ENCODE measurements at regions not wholly inside any gene's neighbourhood (a gene's known extent, or its start where the extent isn't known, plus 50 kb on each side); places are given as distances from the start of the nearest gene placed in this dataset.

GRCh38 chr4:24033626-24034025 is 143.8 kb upstream of the PPARGC1A start:
- no peak for DNase-seq

DNA sequence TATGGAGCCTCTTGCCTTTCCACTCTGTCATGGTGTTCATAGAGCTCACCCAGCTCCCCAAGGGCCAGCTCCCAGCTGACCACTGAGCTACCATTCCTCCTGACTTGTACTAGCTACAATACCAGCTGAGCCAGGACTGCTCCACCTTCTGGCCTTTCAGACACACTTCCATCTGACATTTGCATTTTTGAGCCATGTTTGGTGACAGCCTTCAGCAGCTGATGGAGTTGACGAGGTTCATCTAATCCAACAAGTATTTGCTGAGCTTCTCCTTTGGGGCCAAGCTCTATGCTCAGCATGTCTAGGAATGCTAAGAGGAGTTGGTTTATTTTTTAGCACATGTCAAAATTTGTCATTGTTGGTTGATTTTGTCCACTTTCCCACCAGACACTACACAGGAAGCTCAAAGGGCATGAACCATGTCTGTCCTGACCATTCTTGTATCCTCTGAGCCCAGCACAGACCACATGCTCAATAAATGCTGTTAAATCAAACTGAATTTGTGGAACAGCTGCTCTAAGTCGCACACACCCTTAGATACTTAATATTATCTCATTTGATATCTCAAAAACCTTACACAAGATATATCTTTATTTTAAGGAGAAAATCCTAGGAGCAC is 142.6 kb upstream of the PPARGC1A start:
- DNase-seq, result no peak

GRCh38 chr4:24026596-24026995 is 136.7 kb upstream of the PPARGC1A start:
- no peak for DNase-seq

DNA sequence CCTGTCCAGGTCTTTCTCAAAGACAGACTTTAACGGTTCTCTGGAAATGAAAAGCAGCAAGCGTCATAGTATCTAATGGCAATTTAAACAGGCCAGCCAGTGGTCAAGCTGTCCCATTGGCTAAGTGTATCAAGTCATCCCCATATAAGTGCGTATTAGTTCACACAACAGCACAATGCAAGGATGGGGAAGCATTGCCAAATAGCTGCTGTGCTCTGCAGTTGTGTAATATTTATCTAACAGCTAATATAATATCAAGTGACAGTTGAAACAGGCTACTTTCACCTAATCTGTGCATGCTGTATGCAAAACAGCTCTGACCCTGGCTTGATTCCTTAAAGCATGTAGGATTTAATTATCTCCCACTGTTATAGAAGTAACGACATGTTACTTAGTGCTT is 134.8 kb upstream of the PPARGC1A start:
- no peak for DNase-seq

DNA sequence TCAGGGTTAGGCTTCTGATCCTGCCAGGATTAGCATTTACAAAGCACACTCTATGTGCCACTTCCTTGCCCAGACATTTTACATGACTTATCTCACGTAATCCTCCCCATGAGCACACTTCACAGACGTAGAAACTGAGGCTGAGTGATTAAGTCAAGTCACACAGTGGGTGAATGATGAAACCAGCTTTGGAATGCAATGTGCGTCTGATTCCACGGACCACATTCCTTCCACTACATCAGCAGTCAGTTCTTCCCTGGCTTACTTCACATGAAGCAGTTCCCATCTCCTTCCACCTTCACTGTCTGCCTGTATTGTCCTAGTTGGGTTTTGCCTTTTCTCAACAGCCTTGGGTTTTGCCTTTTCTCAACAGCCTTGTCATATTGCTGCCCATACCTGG is 134.3 kb upstream of the PPARGC1A start:
- no peak for DNase-seq

GRCh38 chr4:24015782-24016181 is 125.9 kb upstream of the PPARGC1A start:
- DNase-seq, result no peak

DNA sequence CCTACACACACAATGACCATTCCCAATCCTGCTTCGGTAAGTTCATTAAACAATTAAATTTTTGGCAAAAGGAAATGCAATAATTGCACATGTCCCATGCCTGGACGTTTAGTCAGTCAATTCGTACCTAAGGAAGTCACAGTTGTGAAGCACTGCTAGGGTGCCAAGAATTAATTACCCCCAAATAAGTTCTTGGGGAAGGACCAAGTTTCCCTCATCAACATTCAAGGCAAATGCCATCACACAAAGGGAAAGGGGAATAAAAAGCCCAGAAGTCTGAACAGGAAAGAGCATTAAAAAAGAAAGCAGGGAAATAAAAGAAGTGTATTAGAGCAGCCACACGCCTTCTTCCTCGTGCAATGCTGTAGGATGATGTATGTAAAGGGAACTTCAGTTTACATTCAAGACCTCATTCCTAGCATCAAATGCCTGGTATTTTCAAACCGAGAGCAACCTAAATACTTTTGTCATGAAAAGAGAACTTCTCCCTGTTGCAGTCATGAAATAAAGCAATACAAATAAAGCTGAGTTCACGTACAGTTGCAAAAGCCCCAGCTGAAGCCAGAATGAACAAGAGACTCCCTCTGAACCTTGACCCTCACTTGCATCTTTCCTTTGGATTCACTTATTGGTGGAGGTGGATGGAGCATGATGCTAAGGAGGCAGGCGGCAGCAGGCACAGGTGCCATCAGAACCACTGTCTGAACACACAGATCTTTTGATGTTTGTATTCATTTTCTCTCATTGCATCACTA is 124.0 kb upstream of the PPARGC1A start:
- no peak for DNase-seq

- DNase-seq, result no peak
These were observed 121.1 kb upstream of the PPARGC1A start for GRCh38 chr4:24010994-24011393.

DNA sequence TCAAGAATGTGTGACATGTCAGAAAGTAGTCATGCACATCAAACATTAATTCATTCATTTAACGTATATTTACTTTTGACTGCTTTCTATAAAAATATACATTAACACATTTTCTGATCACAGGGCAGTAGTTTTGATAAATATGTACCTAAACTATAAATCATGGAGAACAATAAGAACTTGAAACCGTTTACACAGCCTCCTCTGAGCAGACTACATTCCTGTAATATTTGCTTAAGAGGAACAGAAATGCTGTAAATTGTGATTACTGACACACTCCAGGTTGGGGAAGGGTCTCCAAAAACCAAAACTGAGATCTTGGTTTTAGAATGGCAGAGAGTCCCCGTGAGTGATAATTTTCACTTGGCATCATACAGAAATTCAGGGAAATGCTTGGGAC is 120.7 kb upstream of the PPARGC1A start:
- no peak for DNase-seq

- no peak for DNase-seq
These were observed 118.0 kb upstream of the PPARGC1A start for GRCh38 chr4:24007860-24008261.

- no peak for DNase-seq
These were observed 116.4 kb upstream of the PPARGC1A start for GRCh38 chr4:24006269-24006668.

GRCh38 chr4:24003926-24004325 is 114.1 kb upstream of the PPARGC1A start:
- no peak for DNase-seq

DNA sequence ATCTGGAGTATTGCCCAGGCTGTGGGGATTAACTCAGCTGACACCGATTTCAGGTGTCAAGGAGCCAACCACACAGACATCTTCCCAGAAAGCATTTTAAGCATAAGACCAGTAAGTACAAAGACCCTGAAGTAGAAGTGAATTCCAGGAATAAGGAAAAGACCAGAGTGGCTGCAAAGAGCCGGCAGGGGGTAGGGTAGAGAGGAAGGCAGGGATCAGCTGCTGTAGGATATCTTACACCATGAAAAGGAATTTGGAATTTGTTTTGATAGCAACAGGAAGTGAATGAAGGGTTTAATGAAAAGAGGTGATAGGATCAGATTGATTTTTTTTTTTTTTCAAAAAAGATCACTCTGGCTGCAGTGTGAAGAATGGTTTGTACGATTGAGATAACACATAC is 113.6 kb upstream of the PPARGC1A start:
- DNase-seq, result no peak

- no peak for DNase-seq
These were observed 112.6 kb upstream of the PPARGC1A start for GRCh38 chr4:24002330-24002966.

DNA sequence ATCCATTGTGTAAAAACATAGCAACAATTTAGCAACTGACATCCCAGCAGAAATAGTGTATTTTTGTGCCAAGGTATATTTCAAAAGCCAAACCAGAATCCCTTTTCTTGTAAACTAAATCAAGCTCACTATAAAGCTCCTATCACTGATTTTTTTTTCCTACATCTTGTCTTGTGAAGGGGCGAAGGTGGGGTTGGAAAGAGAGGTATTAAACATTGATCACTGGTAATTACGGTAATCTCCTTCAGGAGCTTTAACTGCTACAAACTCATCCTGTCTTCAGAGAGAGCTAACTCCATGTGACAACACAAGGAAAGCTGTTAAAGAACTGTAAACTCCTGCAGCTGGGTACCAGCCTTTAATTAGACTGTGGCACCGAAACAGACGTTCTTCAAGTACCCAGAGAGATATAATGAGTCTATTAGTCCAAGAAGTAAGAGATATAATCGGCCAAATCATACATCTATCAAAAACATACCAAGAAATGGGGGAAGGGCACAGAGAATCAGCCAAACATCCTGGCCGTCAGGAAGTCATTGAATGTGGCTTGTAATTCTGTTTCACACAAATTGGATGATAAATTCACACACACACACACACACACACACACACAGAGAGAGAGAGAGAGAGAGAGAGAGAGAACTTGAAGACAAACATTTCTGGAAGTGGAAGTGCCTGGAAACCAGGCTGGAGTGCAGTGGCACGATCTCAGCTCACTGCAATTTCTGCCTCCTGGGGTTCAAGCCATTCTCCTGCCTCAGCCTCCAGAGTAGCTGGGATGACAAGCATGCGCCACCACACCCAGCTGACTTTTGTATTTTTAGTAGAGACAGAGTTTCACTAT is 111.9 kb upstream of the PPARGC1A start:
- no peak for DNase-seq

- no peak for DNase-seq
These were observed 110.6 kb upstream of the PPARGC1A start for GRCh38 chr4:24000470-24000831.

GRCh38 chr4:23999714-24000469 is 110.0 kb upstream of the PPARGC1A start:
- DNase-seq, result no peak

GRCh38 chr4:23993373-23993772 is 103.5 kb upstream of the PPARGC1A start:
- DNase-seq, result no peak

GRCh38 chr4:23991444-23991843 is 101.6 kb upstream of the PPARGC1A start:
- no peak for DNase-seq

DNA sequence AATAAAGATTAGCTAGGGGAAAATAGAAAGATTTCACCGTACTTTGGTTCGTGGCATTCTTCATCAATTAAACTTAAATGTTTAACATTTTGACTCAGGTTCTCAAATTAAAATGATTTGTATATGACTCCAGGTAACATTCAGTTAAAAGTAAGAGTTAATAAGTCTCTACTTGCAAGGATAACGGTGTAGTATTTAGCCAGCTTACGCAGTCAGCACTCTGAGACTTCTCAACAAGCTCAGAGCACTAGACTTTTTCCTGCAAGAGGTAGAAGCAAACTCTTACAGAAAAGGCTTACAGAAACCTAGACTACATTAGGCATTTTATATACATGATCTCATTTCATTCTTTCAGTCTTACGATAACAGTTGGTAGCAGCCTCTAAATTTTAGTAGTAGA is 96.4 kb upstream of the PPARGC1A start:
- DNase-seq, result no peak

DNA sequence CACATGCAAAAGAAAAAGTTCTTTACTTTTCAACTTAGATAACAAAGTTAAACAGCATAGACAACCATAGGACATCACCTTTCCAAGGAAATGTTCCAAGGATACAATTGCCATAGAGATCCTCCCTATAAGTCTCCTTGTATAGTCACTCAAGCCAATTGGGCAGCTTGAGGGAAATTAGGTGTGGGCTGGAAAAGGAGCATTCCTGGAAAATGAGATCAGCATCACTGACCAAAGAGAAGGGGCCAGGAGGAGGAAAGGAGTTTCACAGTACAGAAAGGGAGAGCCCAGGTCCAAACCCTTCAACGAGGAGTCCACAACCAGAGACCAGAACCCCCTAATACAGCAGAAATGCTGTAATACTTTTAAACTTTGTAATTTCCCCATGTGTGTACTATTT is 91.5 kb upstream of the PPARGC1A start:
- DNase-seq, result no peak

DNA sequence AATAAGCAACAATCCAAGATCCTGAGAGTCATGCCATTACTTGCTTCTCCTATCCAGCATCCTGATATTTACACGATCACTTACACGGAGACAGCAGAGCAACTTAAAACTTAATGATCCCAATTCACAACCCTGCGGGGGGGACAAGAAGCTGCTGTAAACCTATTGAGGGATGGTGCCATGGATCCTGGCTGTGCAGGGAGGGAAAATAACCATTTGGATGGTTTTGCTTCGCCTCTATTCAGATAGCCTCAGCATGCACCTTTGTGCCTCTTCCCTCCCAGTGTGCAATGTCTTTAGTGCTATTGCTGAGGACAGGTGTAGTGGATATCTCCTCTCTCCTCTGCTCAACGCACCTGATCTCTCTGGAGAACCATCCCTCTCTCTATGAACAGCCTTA is 89.7 kb upstream of the PPARGC1A start:
- no peak for DNase-seq

- no peak for DNase-seq
These were observed 88.2 kb upstream of the PPARGC1A start for GRCh38 chr4:23978002-23978401.

All from activated T-cell treated with anti-CD3 and anti-CD28 coated beads for 4 hours (primary cell).